ENCODE measurements at regions not wholly inside any gene's neighbourhood (a gene's known extent, or its start where the extent isn't known, plus 50 kb on each side); places are given as distances from the start of the nearest gene placed in this dataset.

GRCh38 chr11:96500440-96500839 lies 110.6 kb downstream of the JRKL start:
- 67% methylated on average over 2 of the region's 3 CpGs for WGBS (ENCODE audit: insufficient coverage)
- Mint-ChIP-seq H3K27ac (no peak overlapping the region), H3K4me3 (no peak overlapping the region), H3K4me1 (no peaks in the 10 kb centered on the region), H3K27me3 (peaks cover 3% of the 10 kb centered on the region), H3K9me3 (ENCODE audit: insufficient read depth) (no peaks in the 10 kb centered on the region)
- no peak for TF ChIP-seq CTCF (IDR thresholded peaks at IDR 0.05)
- TF ChIP-seq EZH2 (IDR thresholded peaks at IDR 0.05; ENCODE audit: borderline replicate concordance, insufficient read depth, low read depth, low read length, poor library complexity, severe bottlenecking) = no peak
- intact Hi-C loops (cut with micrococcal nuclease) = no loop called here
- POLR2A ChIA-PET = no interaction called here
- Histone ChIP-seq H3K4me1 (ENCODE audit: control insufficient read depth in 2 of 2, insufficient read depth in 2 of 2, low read length in 2 of 2) (no peaks in the 10 kb centered on the region), H3K27ac (ENCODE audit: low read length in 2 of 2) (no peak overlapping the region), H3K79me2 (ENCODE audit: control insufficient read depth, insufficient read depth, low read length) (no peaks in the 10 kb centered on the region), H4K20me1 (ENCODE audit: control insufficient read depth, insufficient read depth, low read length, poor library complexity, severe bottlenecking) (no peaks in the 10 kb centered on the region), H3K27me3 (replicated peaks in 1 of 4; ENCODE audit: control extremely low read depth in 1 of 4, control insufficient read depth in 3 of 4, insufficient read depth in 4 of 4, low read length in 3 of 4) (peaks cover 0 to 5% (median 0%) of the 10 kb centered on the region in 4 experiments), H3K9me3 (ENCODE audit: control extremely low read depth in 1 of 3, control insufficient read depth in 2 of 3, insufficient read depth in 1 of 3, low read length in 2 of 3) (no peaks in the 10 kb centered on the region), H3K4me3 (ENCODE audit: control extremely low read depth in 1 of 5, extremely low read depth in 1 of 5, insufficient read depth in 1 of 5, low read depth in 2 of 5, low read length in 4 of 5) (no peak overlapping the region), H3K9ac (ENCODE audit: low read length) (no peak overlapping the region), H2AFZ (ENCODE audit: insufficient read depth, low read depth, low read length, poor library complexity, severe bottlenecking) (no peak overlapping the region), H3K36me3 (replicated peaks in 1 of 2; ENCODE audit: control extremely low read depth in 1 of 2, control insufficient read depth in 1 of 2, extremely low read depth in 1 of 2, insufficient read depth in 2 of 2, low read length in 1 of 2) (no peaks in the 10 kb centered on the region), H3K4me2 (replicated peaks; ENCODE audit: low read depth, low read length, poor library complexity, severe bottlenecking) (no peak overlapping the region)
- DNase-seq (no peak), ATAC-seq (ENCODE audit: low read depth) (no peak)
- CTCF ChIA-PET = no interaction called here

- Mint-ChIP-seq H3K27ac (no peak overlapping the region), H3K9me3 (ENCODE audit: insufficient read depth) (no peaks in the 10 kb centered on the region), H3K4me1 (no peaks in the 10 kb centered on the region), H3K4me3 (no peak overlapping the region), H3K27me3 (no peaks in the 10 kb centered on the region)
- Histone ChIP-seq H3K36me3 (replicated peaks in 1 of 2; ENCODE audit: control extremely low read depth in 1 of 2, control insufficient read depth in 1 of 2, extremely low read depth in 1 of 2, insufficient read depth in 2 of 2, low read length in 1 of 2) (no peaks in the 10 kb centered on the region), H2AFZ (ENCODE audit: insufficient read depth, low read depth, low read length, poor library complexity, severe bottlenecking) (no peak overlapping the region), H4K20me1 (ENCODE audit: control insufficient read depth, insufficient read depth, low read length, poor library complexity, severe bottlenecking) (no peaks in the 10 kb centered on the region), H3K9me3 (ENCODE audit: control extremely low read depth in 1 of 3, control insufficient read depth in 2 of 3, insufficient read depth in 1 of 3, low read length in 2 of 3) (no peaks in the 10 kb centered on the region), H3K27ac (ENCODE audit: low read length in 2 of 2) (no peak overlapping the region), H3K9ac (ENCODE audit: low read length) (no peak overlapping the region), H3K79me2 (ENCODE audit: control insufficient read depth, insufficient read depth, low read length) (no peaks in the 10 kb centered on the region), H3K27me3 (replicated peaks in 1 of 4; ENCODE audit: control extremely low read depth in 1 of 4, control insufficient read depth in 3 of 4, insufficient read depth in 4 of 4, low read length in 3 of 4) (peaks cover 0 to 2% (median 0%) of the 10 kb centered on the region in 4 experiments), H3K4me2 (replicated peaks; ENCODE audit: low read depth, low read length, poor library complexity, severe bottlenecking) (no peak overlapping the region), H3K4me3 (ENCODE audit: control extremely low read depth in 1 of 5, extremely low read depth in 1 of 5, insufficient read depth in 1 of 5, low read depth in 2 of 5, low read length in 4 of 5) (no peak overlapping the region), H3K4me1 (ENCODE audit: control insufficient read depth in 2 of 2, insufficient read depth in 2 of 2, low read length in 2 of 2) (no peaks in the 10 kb centered on the region)
- POLR2A ChIA-PET = no interaction called here
- TF ChIP-seq CTCF (IDR thresholded peaks at IDR 0.05) = no peak
- TF ChIP-seq EZH2 (IDR thresholded peaks at IDR 0.05; ENCODE audit: borderline replicate concordance, insufficient read depth, low read depth, low read length, poor library complexity, severe bottlenecking) = no peak
- intact Hi-C loops (cut with micrococcal nuclease) = no loop called here
- DNase-seq = no peak
- ATAC-seq (ENCODE audit: low read depth) = no peak
- 100% methylated on average over 1 of the region's 1 CpG for WGBS (ENCODE audit: insufficient coverage)
- CTCF ChIA-PET = no interaction called here
Measured at GRCh38 chr11:96506041-96506440, 116.2 kb downstream of the JRKL start.
